MM.1S (cell line): ENCODE measurements at regions not wholly inside any gene's neighbourhood (a gene's known extent, or its start where the extent isn't known, plus 50 kb on each side); places are given as distances from the start of the nearest gene placed in this dataset.

Experiments used
- CTCF ChIP-seq: fragments of 300-600 bp; sonication (generic); IDR thresholded peaks from 2 replicates; pipeline ENCODE4 v1.5.1; 2016; ENCODE audit warnings: antibody characterized with exemption, low read length, mixed read lengths
- EZH2 ChIP-seq: fragments of 300-600 bp; sonication (generic); optimal IDR thresholded peaks from 2 replicates; pipeline ENCODE3; 2017; ENCODE audit warnings: low read depth, mild to moderate bottlenecking, antibody characterized with exemption, low read length, mixed read lengths

GRCh38 chr2:239793836-239794235 is 231.3 kb downstream of the NDUFA10 start:
- TF ChIP-seq CTCF (no peak), EZH2 (no peak)
